AG04449 (cell line): ENCODE measurements at regions not wholly inside any gene's neighbourhood (a gene's known extent, or its start where the extent isn't known, plus 50 kb on each side); places are given as distances from the start of the nearest gene placed in this dataset.

Experiments used
- CTCF ChIA-PET: fragments of 350-600 bp; formaldehyde crosslinking; extraction: SDS; loops from one replicate; lab custom pipeline; 2021; ENCODE audit warnings: antibody characterized with exemption; lab: Yijun Ruan, JAX
- POLR2A ChIA-PET: fragments of 400-600, 350-600 bp; formaldehyde crosslinking; extraction: SDS; loops from one replicate; lab custom pipeline; 2020; ENCODE audit warnings: antibody characterized with exemption, inconsistent platforms; lab: Yijun Ruan, JAX
- DNase-seq: peaks from one replicate; pipeline ENCODE4 v3.0.0-alpha.2; 2010; ENCODE audit warnings: low read depth, low spot score
- H3K4me3 ChIP-seq: 2 replicates; pipeline ENCODE4 v1.5.1; 2011; ENCODE audit warnings: low read depth, mild to moderate bottlenecking, control low read depth, low read length
- CTCF ChIP-seq: IDR thresholded peaks from one replicate; pipeline ENCODE4 v1.5.1; 2011; ENCODE audit warnings: mild to moderate bottlenecking, moderate library complexity, low read length, control low read depth, inconsistent platforms; ENCODE audit not compliant: insufficient read depth; ENCODE audit errors: missing control alignments

DNA sequence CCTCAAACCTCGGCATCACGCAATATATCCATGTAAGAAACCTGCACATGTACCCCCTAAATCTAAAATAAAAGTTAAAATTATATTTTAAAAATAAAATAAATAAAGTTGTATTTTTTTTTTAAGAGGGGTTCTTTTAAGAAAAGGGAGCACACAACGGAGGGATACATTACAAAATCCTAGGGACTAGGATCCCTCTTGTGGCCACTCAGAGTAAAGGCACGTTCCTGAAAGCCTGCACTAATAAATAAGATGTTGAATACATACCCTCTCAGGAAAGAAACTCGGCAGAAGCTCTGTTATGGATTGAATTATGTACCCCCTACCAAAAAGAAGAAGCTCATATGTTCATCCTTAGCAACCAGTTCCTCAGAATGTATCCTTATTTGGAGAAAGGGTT is 50.9 kb upstream of the PRDX4 start:
- H3K4me3 ChIP-seq, result no peak overlapping the region
- TF ChIP-seq CTCF, result peak; percentile 23
- ChIA-PET CTCF (interaction anchor here (0.6 to 3.4 kb wide), 7 partner anchors 9 to 1631 kb away, joined by 3 to 15 read pairs (median 5); no protein-coding TSS in a partner anchor), POLR2A (no interaction called here)
- DNase-seq, result no peak
